ENCODE measurements at regions not wholly inside any gene's neighbourhood (a gene's known extent, or its start where the extent isn't known, plus 50 kb on each side); places are given as distances from the start of the nearest gene placed in this dataset.

- no peak for TF ChIP-seq CTCF (IDR thresholded peaks at IDR 0.05; ENCODE audit: low read depth, low read length)
- no peak for TF ChIP-seq EZH2phosphoT487 (IDR thresholded peaks at IDR 0.05; ENCODE audit: low read depth)
Measured at GRCh38 chr16:35344012-35344762, 1884.8 kb downstream of the TP53TG3F start.

Measured in OCI-LY3 (cell line).